Testis (tissue), 2 donors: ENCODE measurements at regions not wholly inside any gene's neighbourhood (a gene's known extent, or its start where the extent isn't known, plus 50 kb on each side); places are given as distances from the start of the nearest gene placed in this dataset.
"Not testable (repeated sequence)": the region's sequence is repeated elsewhere in the genome, so short reads cannot be mapped to it uniquely, and the experiment has no call there.

Experiments
- DNase-seq: peaks from one replicate; pipeline ENCODE4 v3.0.0-alpha.2; 2019
- H3K27ac ChIP-seq, 2 donors: fragments of 200-600 bp; sonication (generic); one replicate each; pipeline ENCODE4 v1.5.1; 2019
- H3K27me3 ChIP-seq: fragments of 200-600 bp; sonication (generic); one replicate; pipeline ENCODE4 v1.5.1; 2019
- H3K36me3 ChIP-seq: fragments of 200-600 bp; sonication (generic); one replicate; pipeline ENCODE4 v1.5.1; 2017; ENCODE audit warnings: low read depth; ENCODE audit errors: missing control alignments
- H3K4me1 ChIP-seq: fragments of 200-600 bp; sonication (generic); one replicate; pipeline ENCODE4 v1.5.1; 2019
- H3K4me3 ChIP-seq, 2 donors: fragments of 200-600 bp; sonication (generic); one replicate each; pipeline ENCODE4 v1.5.1; 2017 to 2019
- H3K9me3 ChIP-seq: fragments of 200-600 bp; sonication (generic); one replicate; pipeline ENCODE4 v1.5.1; 2017
- CTCF ChIP-seq, 3 experiments: fragments of 450-650 bp in 2 of 3; fragments of 200-600 bp in 1 of 3; sonication (generic) in 1 of 3; IDR thresholded peaks; one replicate each; pipeline ENCODE4 v1.5.1; 2016 to 2019; ENCODE audit warnings: antibody characterized with exemption in 3 of 3, mild to moderate bottlenecking in 2 of 3, moderate library complexity in 1 of 3
- POLR2A ChIP-seq: fragments of 450-650 bp; IDR thresholded peaks from one replicate; pipeline ENCODE4 v1.6.1; 2017; ENCODE audit warnings: antibody characterized with exemption, mild to moderate bottlenecking, moderate library complexity
- WGBS, 2 donors: methylation state at CpG; one replicate each; pipeline ENCODE4 v1.1.5; 2018; 5-methylcytosine and 5-hydroxymethylcytosine counted together
- intact Hi-C: fragments of 100-400 bp; cut with DNase I; formaldehyde crosslinking; loops from one replicate; pipeline ENCODE4 v1.15.1; 2023; ENCODE audit warnings: low total_unique reads

- TF ChIP-seq POLR2A (no peak), CTCF (IDR thresholded peaks at IDR 0.05) (no peak)
- WGBS, 2 donors, result 76 to 80% methylated on average over 3 of the region's 3 CpGs
- no peaks in the 10 kb centered on the region for H3K4me1 ChIP-seq
These were observed 68.0 kb downstream of the CBLN4 start for GRCh38 chr20:55937283-55937682.

GRCh38 chr20:55936209-55936595 lies 69.1 kb downstream of the CBLN4 start:
- no peaks in the 10 kb centered on the region for H3K27me3 ChIP-seq
- 58 to 60% methylated on average over 2 of the region's 2 CpGs for WGBS, 2 donors
- DNase-seq, result no peak
- TF ChIP-seq CTCF (IDR thresholded peaks at IDR 0.05), result no peak
- TF ChIP-seq POLR2A, result no peak
- intact Hi-C loops, result no loop called here
- no peaks in the 10 kb centered on the region for H3K9me3 ChIP-seq
- H3K4me1 ChIP-seq, result no peaks in the 10 kb centered on the region
- no peak overlapping the region for H3K4me3 ChIP-seq
- H3K36me3 ChIP-seq, result no peaks in the 10 kb centered on the region
- H3K27ac ChIP-seq, result peak overlapping the region in 1 of 2 donors; percentile 50

More at GRCh38 chr20:55937283-55937682, 68.0 kb downstream of the CBLN4 start:
- Histone ChIP-seq H3K9me3 (no peaks in the 10 kb centered on the region), H3K27me3 (no peaks in the 10 kb centered on the region), H3K36me3 (no peaks in the 10 kb centered on the region), H3K27ac (no peak overlapping the region), H3K4me3 (no peak overlapping the region)
- DNase-seq, result no peak
- intact Hi-C loops, result no loop called here

DNA sequence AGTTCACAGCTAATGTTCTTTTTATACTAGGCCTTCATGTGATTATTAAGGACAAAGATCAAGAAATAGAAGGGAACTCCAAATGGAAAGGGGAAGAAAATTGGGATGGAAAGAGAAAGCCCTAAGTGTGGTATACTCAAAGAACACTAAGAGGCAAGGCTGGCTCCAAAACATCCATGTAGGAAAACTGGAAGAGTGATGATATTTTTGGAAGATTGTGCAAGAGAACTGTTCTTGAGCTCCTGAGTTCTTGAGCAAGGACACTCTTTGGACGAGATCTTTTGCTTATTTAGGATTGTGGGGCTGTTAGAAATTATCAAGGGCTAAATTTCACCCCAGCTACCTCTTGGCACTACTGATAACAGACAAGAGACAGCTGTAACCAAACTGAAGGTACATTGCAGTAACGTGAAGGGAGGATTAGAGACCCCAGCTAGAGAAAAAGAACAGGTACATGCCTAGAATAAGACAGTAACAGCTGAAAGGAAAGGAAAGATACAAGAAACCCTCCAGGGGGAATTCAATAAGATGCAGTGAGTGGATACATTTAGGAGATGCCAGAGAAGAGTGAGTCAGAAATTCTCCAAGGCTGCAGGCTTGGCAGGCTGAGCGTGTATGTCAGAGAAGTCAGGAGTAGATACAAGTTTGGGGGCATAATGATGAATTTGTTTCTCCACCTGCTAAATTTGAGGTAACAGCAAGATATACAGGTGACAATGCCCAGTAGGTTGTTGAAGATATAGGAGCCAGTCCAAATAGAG lies 69.7 kb downstream of the CBLN4 start:
- Histone ChIP-seq H3K27me3 (no peaks in the 10 kb centered on the region), H3K36me3 (no peaks in the 10 kb centered on the region), H3K27ac (peak overlapping the region in 1 of 2 donors; percentile 50), H3K4me1 (no peaks in the 10 kb centered on the region), H3K4me3 (no peak overlapping the region), H3K9me3 (no peaks in the 10 kb centered on the region)
- WGBS, 2 donors, result 34 to 37% methylated on average over 3 of the region's 3 CpGs
- no peak for TF ChIP-seq CTCF (IDR thresholded peaks at IDR 0.05)
- TF ChIP-seq POLR2A, result no peak
- intact Hi-C loops, result no loop called here
- peak; percentile 25 for DNase-seq

DNA sequence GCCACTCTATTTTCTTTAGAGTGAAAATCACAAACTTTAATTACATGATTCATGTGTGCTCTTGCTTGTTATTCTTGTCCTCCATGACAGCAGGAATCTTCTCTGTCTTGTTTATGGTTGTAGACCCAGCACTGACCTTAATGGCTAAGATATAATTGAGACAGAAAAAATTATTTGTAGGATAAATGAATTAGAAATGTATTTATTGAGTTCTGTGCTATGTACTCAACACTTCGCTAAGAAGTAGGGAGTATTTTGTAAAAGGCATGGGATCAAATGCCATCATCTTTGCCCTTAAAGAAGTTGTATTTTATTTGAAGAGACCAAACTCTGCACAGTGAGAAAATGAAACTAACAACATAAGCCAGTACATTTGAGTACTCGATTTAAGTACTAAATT lies 71.2 kb downstream of the CBLN4 start:
- intact Hi-C loops, result no loop called here
- TF ChIP-seq CTCF (IDR thresholded peaks at IDR 0.05) (no peak), POLR2A (no peak)
- WGBS, 2 donors, result 74 to 82% methylated on average over 2 of the region's 2 CpGs
- no peaks in the 10 kb centered on the region for H3K9me3 ChIP-seq
- no peak overlapping the region for H3K4me3 ChIP-seq
- no peaks in the 10 kb centered on the region for H3K36me3 ChIP-seq
- H3K27me3 ChIP-seq, result no peaks in the 10 kb centered on the region
- no peak for DNase-seq
- H3K4me1 ChIP-seq, result no peaks in the 10 kb centered on the region
- H3K27ac ChIP-seq, result no peak overlapping the region

GRCh38 chr20:55930876-55931275 lies 74.4 kb downstream of the CBLN4 start:
- H3K4me1 ChIP-seq, DNase-seq, H3K27ac ChIP-seq, H3K4me3 ChIP-seq, intact Hi-C loops, H3K9me3 ChIP-seq, H3K36me3 ChIP-seq, H3K27me3 ChIP-seq: not testable (repeated sequence)
- 77 to 95% methylated on average over 2 of the region's 2 CpGs for WGBS, 2 donors
